Neural cell (in vitro differentiated cells): ENCODE measurements at regions not wholly inside any gene's neighbourhood (a gene's known extent, or its start where the extent isn't known, plus 50 kb on each side); places are given as distances from the start of the nearest gene placed in this dataset.

ENCODE experiments used
- CTCF ChIP-seq: fragments of 450-650 bp; IDR thresholded peaks from 2 replicates; pipeline ENCODE4 v1.5.1; 2014; ENCODE audit warnings: antibody characterized with exemption, mild to moderate bottlenecking, moderate library complexity; ENCODE audit not compliant: poor library complexity, severe bottlenecking
- EP300 ChIP-seq: fragments of 450-650 bp; conservative IDR thresholded peaks from 2 replicates; pipeline ENCODE4 v1.6.1; 2014; ENCODE audit warnings: antibody characterized with exemption, mild to moderate bottlenecking, moderate library complexity; ENCODE audit not compliant: poor library complexity, severe bottlenecking
- TF ChIP-seq, protein P1 (sequence below): IDR thresholded peaks from 2 replicates; pipeline ENCODE4 v1.6.1; 2012; ENCODE audit warnings: borderline replicate concordance

- TF ChIP-seq, protein P1, sequence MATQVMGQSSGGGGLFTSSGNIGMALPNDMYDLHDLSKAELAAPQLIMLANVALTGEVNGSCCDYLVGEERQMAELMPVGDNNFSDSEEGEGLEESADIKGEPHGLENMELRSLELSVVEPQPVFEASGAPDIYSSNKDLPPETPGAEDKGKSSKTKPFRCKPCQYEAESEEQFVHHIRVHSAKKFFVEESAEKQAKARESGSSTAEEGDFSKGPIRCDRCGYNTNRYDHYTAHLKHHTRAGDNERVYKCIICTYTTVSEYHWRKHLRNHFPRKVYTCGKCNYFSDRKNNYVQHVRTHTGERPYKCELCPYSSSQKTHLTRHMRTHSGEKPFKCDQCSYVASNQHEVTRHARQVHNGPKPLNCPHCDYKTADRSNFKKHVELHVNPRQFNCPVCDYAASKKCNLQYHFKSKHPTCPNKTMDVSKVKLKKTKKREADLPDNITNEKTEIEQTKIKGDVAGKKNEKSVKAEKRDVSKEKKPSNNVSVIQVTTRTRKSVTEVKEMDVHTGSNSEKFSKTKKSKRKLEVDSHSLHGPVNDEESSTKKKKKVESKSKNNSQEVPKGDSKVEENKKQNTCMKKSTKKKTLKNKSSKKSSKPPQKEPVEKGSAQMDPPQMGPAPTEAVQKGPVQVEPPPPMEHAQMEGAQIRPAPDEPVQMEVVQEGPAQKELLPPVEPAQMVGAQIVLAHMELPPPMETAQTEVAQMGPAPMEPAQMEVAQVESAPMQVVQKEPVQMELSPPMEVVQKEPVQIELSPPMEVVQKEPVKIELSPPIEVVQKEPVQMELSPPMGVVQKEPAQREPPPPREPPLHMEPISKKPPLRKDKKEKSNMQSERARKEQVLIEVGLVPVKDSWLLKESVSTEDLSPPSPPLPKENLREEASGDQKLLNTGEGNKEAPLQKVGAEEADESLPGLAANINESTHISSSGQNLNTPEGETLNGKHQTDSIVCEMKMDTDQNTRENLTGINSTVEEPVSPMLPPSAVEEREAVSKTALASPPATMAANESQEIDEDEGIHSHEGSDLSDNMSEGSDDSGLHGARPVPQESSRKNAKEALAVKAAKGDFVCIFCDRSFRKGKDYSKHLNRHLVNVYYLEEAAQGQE: no peak
- TF ChIP-seq CTCF (no peak), EP300 (no peak)
Measured at GRCh38 chrX:45264865-45265264, 64.2 kb upstream of the DIPK2B start.
